ENCODE measurements at regions not wholly inside any gene's neighbourhood (a gene's known extent, or its start where the extent isn't known, plus 50 kb on each side); places are given as distances from the start of the nearest gene placed in this dataset.

GRCh38 chr14:54230645-54231044 lies 166.2 kb upstream of the CDKN3 start:
- Histone ChIP-seq H3K4me1 (peaks cover 0 to 7% (median 3%) of the 10 kb centered on the region in 4 donors), H3K27ac (no peak overlapping the region), H3K9me3 (no peaks in the 10 kb centered on the region), H3K4me3 (no peak overlapping the region), H3K27me3 (no peaks in the 10 kb centered on the region), H3K36me3 (no peaks in the 10 kb centered on the region)
- ATAC-seq (peak; percentile 57 to 79 (median 72)), DNase-seq (no peak)
- intact Hi-C loops (cut with DNase I), result no loop called here
- WGBS (ENCODE audit: insufficient coverage, low coverage, low lambda C conversion rate, missing lambda C conversion rate), result 58% methylated on average over 1 of the region's 1 CpG
- TF ChIP-seq CTCF (IDR thresholded peaks at IDR 0.05), result no peak
- TF ChIP-seq POLR2A (IDR thresholded peaks at IDR 0.05), result no peak

GRCh38 chr14:54232735-54233134 lies 164.1 kb upstream of the CDKN3 start:
- H3K27ac ChIP-seq, result no peak overlapping the region
- ATAC-seq (no peak), DNase-seq (no peak)
- H3K27me3 ChIP-seq, result no peaks in the 10 kb centered on the region
- H3K4me1 ChIP-seq, result peaks cover 0 to 7% (median 3%) of the 10 kb centered on the region in 4 donors
- H3K4me3 ChIP-seq, result no peak overlapping the region
- H3K9me3 ChIP-seq, result no peaks in the 10 kb centered on the region
- TF ChIP-seq CTCF (IDR thresholded peaks at IDR 0.05) (no peak), POLR2A (IDR thresholded peaks at IDR 0.05) (no peak)
- intact Hi-C loops (cut with DNase I), result no loop called here
- no peaks in the 10 kb centered on the region for H3K36me3 ChIP-seq

GRCh38 chr14:54241517-54241916 lies 155.3 kb upstream of the CDKN3 start:
- TF ChIP-seq POLR2A (IDR thresholded peaks at IDR 0.05), result no peak
- no peak for TF ChIP-seq CTCF (IDR thresholded peaks at IDR 0.05)
- no peaks in the 10 kb centered on the region for H3K27me3 ChIP-seq
- H3K4me3 ChIP-seq, result no peak overlapping the region
- intact Hi-C loops (cut with DNase I), result no loop called here
- no peaks in the 10 kb centered on the region for H3K9me3 ChIP-seq
- H3K36me3 ChIP-seq, result no peaks in the 10 kb centered on the region
- 60% methylated on average over 1 of the region's 3 CpGs for WGBS (ENCODE audit: insufficient coverage, low coverage, low lambda C conversion rate, missing lambda C conversion rate)
- DNase-seq (no peak), ATAC-seq (no peak)
- H3K27ac ChIP-seq, result no peak overlapping the region
- no peaks in the 10 kb centered on the region for H3K4me1 ChIP-seq

GRCh38 chr14:54251356-54251755 lies 145.5 kb upstream of the CDKN3 start:
- Histone ChIP-seq H3K27ac (no peak overlapping the region), H3K4me1 (no peaks in the 10 kb centered on the region), H3K9me3 (no peaks in the 10 kb centered on the region), H3K27me3 (no peaks in the 10 kb centered on the region), H3K36me3 (no peaks in the 10 kb centered on the region), H3K4me3 (no peak overlapping the region)
- ATAC-seq (no peak), DNase-seq (no peak)
- WGBS (ENCODE audit: insufficient coverage, low coverage, low lambda C conversion rate, missing lambda C conversion rate), result 41% methylated on average over 4 of the region's 4 CpGs
- TF ChIP-seq POLR2A (IDR thresholded peaks at IDR 0.05) (no peak), CTCF (IDR thresholded peaks at IDR 0.05) (no peak)
- intact Hi-C loops (cut with DNase I), result no loop called here

GRCh38 chr14:54252072-54252730 lies 144.6 kb upstream of the CDKN3 start:
- intact Hi-C loops (cut with DNase I), result no loop called here
- no peak for TF ChIP-seq CTCF (IDR thresholded peaks at IDR 0.05)
- no peak for TF ChIP-seq POLR2A (IDR thresholded peaks at IDR 0.05)
- Histone ChIP-seq H3K27me3 (no peaks in the 10 kb centered on the region), H3K9me3 (no peaks in the 10 kb centered on the region), H3K27ac (no peak overlapping the region), H3K36me3 (no peaks in the 10 kb centered on the region), H3K4me3 (no peak overlapping the region), H3K4me1 (no peaks in the 10 kb centered on the region)
- DNase-seq, result no peak
- ATAC-seq, result no peak
- WGBS (ENCODE audit: insufficient coverage, low coverage, low lambda C conversion rate, missing lambda C conversion rate), result 46% methylated on average over 2 of the region's 2 CpGs

All from right lobe of liver (tissue), 6 donors.